ENCODE measurements at regions not wholly inside any gene's neighbourhood (a gene's known extent, or its start where the extent isn't known, plus 50 kb on each side); places are given as distances from the start of the nearest gene placed in this dataset.

- H3K36me3 ChIP-seq (replicated peaks), result no peaks in the 10 kb centered on the region
Measured at GRCh38 chr20:39150501-39150900, 188.4 kb downstream of the DHX35 start.

GRCh38 chr20:39146394-39146793 is 184.2 kb downstream of the DHX35 start:
- Histone ChIP-seq H3K4me3 (ENCODE audit: low read depth, low read length) (no peak overlapping the region), H3K27me3 (replicated peaks) (no peaks in the 10 kb centered on the region), H3K27ac (no peak overlapping the region), H3K36me3 (replicated peaks) (no peaks in the 10 kb centered on the region)
- TF ChIP-seq CTCF (IDR thresholded peaks at IDR 0.05; ENCODE audit: low read depth, low read length, missing control alignments), result no peak
- no peak for DNase-seq
- in situ Hi-C loops (cut with HindIII; ENCODE audit: low pct_ligation_motif_present, low sequenced_read_pairs), result no loop called here

More at GRCh38 chr20:39150501-39150900, 188.4 kb downstream of the DHX35 start:
- no peak overlapping the region for H3K27ac ChIP-seq
- no peak for TF ChIP-seq CTCF (IDR thresholded peaks at IDR 0.05; ENCODE audit: low read depth, low read length, missing control alignments)
- in situ Hi-C loops (cut with HindIII; ENCODE audit: low pct_ligation_motif_present, low sequenced_read_pairs), result no loop called here
- no peaks in the 10 kb centered on the region for H3K27me3 ChIP-seq (replicated peaks)
- H3K4me3 ChIP-seq (ENCODE audit: low read depth, low read length), result no peak overlapping the region
- no peak for DNase-seq

- no peak for DNase-seq
- H3K4me3 ChIP-seq (ENCODE audit: low read depth, low read length), result no peak overlapping the region
- H3K27me3 ChIP-seq (replicated peaks), result no peaks in the 10 kb centered on the region
- H3K27ac ChIP-seq, result no peak overlapping the region
- in situ Hi-C loops (cut with HindIII; ENCODE audit: low pct_ligation_motif_present, low sequenced_read_pairs), result no loop called here
- H3K36me3 ChIP-seq (replicated peaks), result no peaks in the 10 kb centered on the region
- TF ChIP-seq CTCF (IDR thresholded peaks at IDR 0.05; ENCODE audit: low read depth, low read length, missing control alignments), result no peak
Measured at GRCh38 chr20:39145921-39146320, 183.8 kb downstream of the DHX35 start.

GRCh38 chr20:39144757-39145156 is 182.6 kb downstream of the DHX35 start:
- in situ Hi-C loops (cut with HindIII; ENCODE audit: low pct_ligation_motif_present, low sequenced_read_pairs), result no loop called here
- no peak for DNase-seq
- Histone ChIP-seq H3K36me3 (replicated peaks) (no peaks in the 10 kb centered on the region), H3K27ac (no peak overlapping the region), H3K27me3 (replicated peaks) (no peaks in the 10 kb centered on the region), H3K4me3 (ENCODE audit: low read depth, low read length) (no peak overlapping the region)
- TF ChIP-seq CTCF (IDR thresholded peaks at IDR 0.05; ENCODE audit: low read depth, low read length, missing control alignments), result no peak

GRCh38 chr20:39142407-39143096 is 180.4 kb downstream of the DHX35 start:
- in situ Hi-C loops (cut with HindIII; ENCODE audit: low pct_ligation_motif_present, low sequenced_read_pairs), result no loop called here
- no peak for TF ChIP-seq CTCF (IDR thresholded peaks at IDR 0.05; ENCODE audit: low read depth, low read length, missing control alignments)
- H3K4me3 ChIP-seq (ENCODE audit: low read depth, low read length), result no peak overlapping the region
- H3K27ac ChIP-seq, result no peak overlapping the region
- H3K27me3 ChIP-seq (replicated peaks), result no peaks in the 10 kb centered on the region
- no peak for DNase-seq
- H3K36me3 ChIP-seq (replicated peaks), result no peaks in the 10 kb centered on the region

GRCh38 chr20:39137299-39137698 is 175.2 kb downstream of the DHX35 start:
- no peaks in the 10 kb centered on the region for H3K36me3 ChIP-seq (replicated peaks)
- no peaks in the 10 kb centered on the region for H3K27me3 ChIP-seq (replicated peaks)
- H3K27ac ChIP-seq, result no peak overlapping the region
- H3K4me3 ChIP-seq (ENCODE audit: low read depth, low read length), result no peak overlapping the region
- in situ Hi-C loops (cut with HindIII; ENCODE audit: low pct_ligation_motif_present, low sequenced_read_pairs), result no loop called here
- TF ChIP-seq CTCF (IDR thresholded peaks at IDR 0.05; ENCODE audit: low read depth, low read length, missing control alignments), result no peak
- DNase-seq, result no peak
